ENCODE measurements at regions not wholly inside any gene's neighbourhood (a gene's known extent, or its start where the extent isn't known, plus 50 kb on each side); places are given as distances from the start of the nearest gene placed in this dataset.
"Not testable (repeated sequence)": the region's sequence is repeated elsewhere in the genome, so short reads cannot be mapped to it uniquely, and the experiment has no call there.

DNA sequence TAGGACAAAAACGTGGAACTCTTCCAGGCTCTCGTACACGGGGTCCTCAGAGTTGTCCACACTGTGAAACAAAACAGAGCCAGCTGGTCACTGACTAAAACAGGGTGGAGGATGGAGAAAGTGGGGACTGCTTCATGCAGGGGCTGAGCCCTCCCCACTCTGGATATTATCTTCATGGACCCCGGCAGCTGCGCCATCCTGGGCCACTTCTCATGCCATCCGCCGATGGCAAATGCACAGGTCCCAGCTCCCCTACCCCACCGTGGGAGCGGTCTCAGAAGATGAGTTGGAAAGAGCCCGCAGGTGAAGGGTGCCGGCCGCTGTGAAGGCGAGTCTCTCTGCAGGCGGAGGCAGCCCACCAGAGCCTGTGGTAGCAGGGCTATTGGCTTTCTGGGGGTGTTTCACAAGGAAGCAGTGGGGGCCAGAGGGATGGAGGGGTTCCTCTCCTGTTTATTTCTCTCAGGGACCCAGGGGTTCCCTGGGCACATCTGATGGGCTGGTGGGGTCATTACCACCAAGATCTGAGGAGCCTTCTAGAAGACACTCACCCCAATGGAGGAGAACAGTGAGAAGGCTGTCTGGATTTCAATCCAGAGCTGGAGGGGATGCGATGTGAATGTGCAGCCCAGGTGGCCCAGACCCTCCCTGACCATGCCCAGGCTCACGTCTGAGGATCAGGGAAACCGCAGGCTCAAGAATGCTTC is 177.3 kb downstream of the KLF13 start:
- FAIRE-seq, result no peak

DNA sequence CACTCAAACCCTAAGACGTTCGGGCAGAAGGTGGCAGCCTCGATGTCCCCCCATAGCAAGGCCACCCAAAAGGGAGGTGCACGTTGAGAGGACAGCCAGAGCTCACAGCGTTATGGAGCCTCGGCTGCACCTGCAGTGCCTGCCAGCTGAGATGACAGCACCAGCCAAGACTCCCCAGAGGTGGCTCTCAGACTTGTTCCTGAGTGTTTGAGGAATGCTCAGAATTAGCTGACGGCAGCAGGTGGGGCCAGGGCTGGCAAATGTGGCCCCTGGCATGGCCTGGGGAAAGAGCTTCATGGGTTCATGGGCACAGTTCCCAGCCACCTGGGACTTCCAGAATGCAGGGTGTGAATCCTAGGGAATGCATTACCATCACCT is 177.8 kb downstream of the KLF13 start:
- no peak for DNase-seq (ENCODE audit: insufficient read length, low spot score)
- no peak for FAIRE-seq

More for the DNA sequence above, 177.3 kb downstream of the KLF13 start:
- no peak for DNase-seq (ENCODE audit: insufficient read length, low spot score)

DNA sequence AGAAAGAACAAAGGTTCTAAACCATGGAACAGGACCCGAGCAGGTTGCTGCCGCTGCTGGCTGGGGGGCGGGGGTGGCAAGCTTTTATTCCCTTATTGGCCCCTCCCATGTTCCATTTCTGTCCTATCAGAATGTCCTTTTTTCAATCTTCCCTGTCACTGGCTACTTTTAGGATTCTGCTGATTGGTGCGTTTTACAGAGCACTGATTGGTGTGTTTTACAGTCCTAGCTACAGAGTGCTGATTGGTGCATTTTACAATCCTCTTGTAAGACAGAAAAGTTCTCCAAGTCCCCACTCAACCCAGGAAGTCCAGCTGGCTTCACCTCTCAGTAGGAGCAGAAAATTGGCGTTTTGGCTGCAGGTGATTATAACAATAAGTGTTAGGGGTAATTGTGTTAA is 180.9 kb downstream of the KLF13 start:
- DNase-seq (ENCODE audit: insufficient read length, low spot score); FAIRE-seq: not testable (repeated sequence)

DNA sequence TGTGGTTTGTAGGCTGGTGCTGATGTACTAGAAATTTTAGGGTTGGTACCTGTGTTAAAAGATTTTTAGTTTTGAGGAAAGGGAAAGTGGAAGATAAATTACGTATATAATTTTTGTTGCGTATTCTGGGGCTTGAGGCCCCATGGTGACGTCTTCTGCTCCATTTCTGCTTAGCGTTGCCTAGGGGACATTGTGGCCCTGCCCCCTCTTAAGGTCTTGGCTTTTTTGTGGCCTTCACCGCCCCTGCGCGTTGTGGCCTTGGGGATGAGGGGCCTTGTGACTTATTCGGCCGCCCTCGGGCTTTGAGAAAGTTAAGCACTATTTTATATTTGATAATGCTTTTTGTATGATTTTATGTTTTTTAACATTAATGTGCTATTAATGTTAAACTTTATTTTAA is 182.0 kb downstream of the KLF13 start:
- no peak for DNase-seq (ENCODE audit: insufficient read length, low spot score)
- no peak for FAIRE-seq

DNA sequence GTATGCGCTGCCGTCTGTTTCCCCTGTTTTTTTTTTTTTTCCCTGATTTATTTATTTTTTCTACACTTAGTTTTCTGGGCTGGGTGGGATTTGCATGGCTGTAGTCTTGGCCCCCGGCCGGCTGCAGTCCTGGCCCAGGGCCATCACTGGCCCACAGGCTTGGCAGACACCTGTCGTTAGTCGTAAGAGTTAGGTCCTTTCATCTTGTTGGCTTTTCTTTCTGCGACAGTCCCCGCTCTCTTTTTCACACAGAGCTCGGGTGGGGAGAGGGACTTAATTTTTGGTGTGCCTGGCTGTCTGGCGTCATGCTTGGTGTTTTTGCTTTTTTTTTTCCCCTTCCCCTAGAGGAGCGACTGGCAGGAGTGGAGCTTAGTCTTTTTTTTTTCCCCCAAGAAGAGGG is 183.4 kb downstream of the KLF13 start:
- DNase-seq (ENCODE audit: insufficient read length, low spot score), result no peak
- no peak for FAIRE-seq

DNA sequence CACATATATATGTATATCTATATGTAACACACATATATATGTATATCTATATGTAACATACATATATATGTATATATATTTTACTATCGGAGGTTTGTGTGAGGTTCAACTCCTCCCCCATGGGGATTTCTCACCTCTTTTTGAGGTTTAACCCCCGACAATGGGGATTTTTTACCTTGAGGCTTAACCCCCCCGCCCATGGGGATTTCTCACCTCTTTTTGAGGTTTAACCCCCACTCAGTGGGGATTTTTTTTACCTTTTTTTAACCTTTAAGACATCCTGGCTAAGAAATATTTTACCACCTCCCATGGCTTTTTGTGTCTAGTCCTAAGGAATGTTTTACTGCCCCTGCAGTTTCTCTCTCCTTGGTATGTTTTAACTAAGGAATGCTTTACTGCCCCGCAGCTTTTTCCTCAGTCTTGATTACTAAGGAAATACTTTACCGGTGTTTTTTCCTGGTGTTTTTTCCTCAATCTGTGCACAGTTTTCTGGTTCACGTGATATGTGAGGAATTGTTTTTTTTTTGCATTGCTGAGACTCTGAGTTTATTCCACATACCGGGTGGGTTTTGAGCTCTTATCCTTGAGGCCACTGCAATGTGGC is 185.2 kb downstream of the KLF13 start:
- FAIRE-seq, result no peak
- no peak for DNase-seq (ENCODE audit: insufficient read length, low spot score)

DNA sequence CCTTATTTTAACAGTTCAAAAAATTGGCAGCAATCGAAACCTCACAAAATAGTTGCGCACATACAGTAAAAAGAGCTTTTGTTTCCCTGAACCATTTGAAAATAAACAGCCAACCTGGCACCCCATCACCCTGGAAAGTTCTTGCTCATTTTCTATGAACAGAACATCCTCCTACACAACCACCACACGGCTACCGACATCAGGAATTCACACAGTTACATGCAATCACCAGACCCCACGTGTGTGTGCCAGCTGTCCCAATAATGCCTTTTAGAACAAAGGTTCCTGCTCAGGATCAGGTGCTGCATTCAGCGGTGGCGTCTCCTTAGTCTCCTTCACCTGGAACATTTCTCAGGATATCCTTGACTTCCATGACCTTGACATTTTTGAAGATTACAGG is 186.5 kb downstream of the KLF13 start:
- FAIRE-seq (no peak), DNase-seq (ENCODE audit: insufficient read length, low spot score) (no peak)

DNA sequence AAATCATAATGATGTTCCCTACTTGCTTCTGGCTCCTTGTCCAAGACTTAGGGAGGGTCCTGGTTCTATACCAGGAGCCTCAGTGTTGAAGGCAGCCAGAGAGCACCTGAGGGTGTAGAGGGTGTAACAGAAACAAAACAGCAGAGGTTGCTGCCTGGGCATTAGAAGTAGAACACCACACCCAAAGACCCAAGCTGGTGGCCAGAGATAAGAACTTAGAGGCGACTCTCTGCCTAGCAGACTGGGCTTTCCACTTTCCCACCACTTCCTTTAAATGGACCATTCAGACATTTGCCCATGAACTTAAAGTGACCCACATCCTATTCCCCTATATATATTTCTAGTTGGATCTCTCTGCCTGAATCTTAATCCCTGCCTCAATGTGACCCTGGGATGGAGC is 189.8 kb downstream of the KLF13 start:
- FAIRE-seq (no peak), DNase-seq (ENCODE audit: insufficient read length, low spot score) (no peak)

DNA sequence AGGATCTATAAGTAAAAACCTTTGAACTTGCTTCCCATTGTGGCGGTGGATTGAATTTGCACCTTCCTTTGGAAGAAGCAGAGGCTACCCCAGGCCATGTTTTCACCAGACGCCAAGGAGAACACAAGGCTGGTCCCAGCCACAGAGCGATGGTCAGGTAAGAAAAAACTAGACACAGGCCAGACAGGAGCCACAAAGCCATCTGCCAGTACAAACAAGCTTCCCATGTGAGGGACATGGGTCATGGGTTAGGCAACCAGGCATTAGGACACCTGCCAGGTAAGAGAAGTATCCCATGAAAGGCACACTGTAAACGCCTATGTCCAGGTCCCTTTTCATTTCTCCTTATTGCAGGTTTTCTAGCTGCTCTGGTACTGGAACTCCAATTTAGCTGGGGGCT is 190.2 kb downstream of the KLF13 start:
- DNase-seq (ENCODE audit: insufficient read length, low spot score) (no peak), FAIRE-seq (no peak)

DNA sequence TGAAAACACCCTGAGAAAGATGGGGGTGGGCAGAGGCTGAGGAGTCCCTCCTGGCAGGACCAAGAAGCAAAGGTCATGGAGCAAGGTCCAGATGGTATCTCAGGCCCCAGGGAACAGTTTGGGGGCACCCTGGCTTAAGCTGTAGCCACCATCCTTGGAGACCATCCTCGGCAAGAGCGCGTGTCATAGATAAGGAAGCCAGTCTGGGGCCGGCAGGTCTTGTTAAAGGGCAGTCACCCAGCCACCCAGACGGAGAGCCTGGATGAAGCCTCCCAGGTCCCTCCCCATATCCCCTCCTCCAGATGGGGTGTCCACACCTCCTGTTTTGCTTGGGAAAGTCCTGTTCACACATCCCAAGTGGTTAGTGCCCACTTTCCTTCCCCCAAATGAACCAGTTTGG is 191.1 kb downstream of the KLF13 start:
- no peak for FAIRE-seq
- no peak for DNase-seq (ENCODE audit: insufficient read length, low spot score)

DNA sequence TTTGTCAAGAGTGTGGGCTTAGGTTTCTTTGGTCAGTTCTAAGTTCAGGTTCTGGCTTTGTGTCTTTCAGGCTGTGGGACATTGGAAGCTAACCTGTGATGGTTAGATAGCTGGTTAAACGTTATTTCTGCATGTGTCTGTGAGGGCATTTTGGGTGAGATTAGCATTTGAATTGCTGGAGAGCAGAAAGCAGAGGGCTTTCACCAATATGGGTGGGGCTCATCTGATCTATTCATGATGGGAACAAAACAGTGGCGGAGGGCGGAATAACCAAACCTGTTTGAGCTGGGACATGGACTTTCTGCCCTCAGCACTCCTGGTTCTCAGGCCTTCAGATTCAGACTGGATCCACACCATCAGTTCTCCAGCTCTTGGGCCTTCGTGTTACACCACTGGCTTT is 195.4 kb downstream of the KLF13 start:
- FAIRE-seq (no peak), DNase-seq (ENCODE audit: insufficient read length, low spot score) (no peak)

DNA sequence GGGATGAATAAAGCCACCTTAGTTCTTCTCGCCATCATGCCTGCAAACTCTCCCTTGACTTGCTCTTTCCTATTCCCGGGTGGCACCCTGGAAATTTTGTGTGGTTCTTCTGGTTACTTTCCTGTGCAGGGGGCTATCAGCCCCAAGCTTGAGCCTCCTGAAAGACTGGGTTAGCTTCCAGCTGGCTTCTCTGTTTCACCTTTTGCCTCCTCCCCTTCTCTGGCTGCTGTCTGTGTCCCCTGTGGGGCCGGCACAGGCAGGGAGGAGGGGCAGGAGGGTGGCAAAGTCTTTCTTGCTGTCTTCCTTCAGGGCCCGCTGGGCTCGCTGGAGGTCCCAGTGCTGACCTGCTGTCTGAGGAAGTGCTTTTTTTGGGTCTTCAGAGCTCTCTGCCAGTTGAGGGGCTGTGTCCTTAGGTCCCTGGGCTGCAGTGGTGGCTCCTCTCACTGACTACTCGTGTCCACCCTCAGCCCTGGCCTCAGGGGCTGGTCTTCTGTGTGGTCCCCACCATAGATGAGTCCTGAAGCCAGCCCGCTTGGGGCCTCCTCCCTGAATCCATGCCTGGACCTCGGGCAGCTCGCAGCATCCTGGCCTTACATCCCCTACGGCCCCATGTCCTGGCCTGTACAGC is 196.5 kb downstream of the KLF13 start:
- DNase-seq (ENCODE audit: insufficient read length, low spot score) (no peak), FAIRE-seq (no peak)

DNA sequence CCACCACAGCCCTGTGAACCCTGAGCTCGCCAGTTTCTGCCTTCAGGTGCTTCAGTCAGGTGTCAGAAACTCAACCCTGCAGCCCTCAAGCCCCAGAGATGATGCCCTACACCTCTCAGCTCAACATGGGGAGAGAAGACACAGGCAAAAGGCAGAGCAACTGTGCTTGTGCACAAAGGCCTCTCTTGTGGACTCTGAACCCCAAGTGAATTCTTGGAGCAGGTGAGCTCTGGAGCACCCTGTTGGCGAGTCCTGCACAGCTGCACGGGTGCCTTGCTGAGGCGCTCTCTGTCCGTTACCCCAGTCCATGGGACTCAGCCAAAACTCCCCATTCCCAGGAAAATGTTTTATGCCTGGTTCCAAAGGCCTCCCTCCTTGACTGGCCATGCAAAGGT is 197.0 kb downstream of the KLF13 start:
- FAIRE-seq (no peak), DNase-seq (ENCODE audit: insufficient read length, low spot score) (no peak)

DNA sequence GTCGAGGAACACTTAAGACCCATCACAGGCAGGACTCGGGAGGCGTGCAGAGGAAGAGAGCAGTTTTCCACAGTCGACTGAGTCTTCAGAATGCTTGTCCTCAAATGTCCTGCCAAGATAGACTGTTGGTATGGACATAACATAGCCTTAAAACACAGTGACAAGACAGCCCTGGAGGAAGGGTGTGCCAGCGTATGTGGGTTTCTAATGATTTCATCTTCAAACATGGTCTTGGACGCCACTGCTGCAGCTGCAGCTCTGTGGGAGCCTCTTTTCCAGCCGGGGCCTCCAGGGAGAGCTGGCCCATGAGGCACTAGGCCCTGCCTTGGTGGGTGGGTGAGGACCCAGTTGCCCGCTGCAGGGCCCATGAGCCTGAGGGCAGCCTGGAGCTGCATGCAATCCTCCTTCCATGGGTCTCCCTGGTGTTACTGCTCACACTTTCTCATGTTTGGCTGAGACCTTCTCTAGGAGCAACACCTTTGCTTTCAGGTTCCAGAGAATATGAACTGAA is 198.6 kb downstream of the KLF13 start:
- FAIRE-seq (no peak), DNase-seq (ENCODE audit: insufficient read length, low spot score) (no peak)

DNA sequence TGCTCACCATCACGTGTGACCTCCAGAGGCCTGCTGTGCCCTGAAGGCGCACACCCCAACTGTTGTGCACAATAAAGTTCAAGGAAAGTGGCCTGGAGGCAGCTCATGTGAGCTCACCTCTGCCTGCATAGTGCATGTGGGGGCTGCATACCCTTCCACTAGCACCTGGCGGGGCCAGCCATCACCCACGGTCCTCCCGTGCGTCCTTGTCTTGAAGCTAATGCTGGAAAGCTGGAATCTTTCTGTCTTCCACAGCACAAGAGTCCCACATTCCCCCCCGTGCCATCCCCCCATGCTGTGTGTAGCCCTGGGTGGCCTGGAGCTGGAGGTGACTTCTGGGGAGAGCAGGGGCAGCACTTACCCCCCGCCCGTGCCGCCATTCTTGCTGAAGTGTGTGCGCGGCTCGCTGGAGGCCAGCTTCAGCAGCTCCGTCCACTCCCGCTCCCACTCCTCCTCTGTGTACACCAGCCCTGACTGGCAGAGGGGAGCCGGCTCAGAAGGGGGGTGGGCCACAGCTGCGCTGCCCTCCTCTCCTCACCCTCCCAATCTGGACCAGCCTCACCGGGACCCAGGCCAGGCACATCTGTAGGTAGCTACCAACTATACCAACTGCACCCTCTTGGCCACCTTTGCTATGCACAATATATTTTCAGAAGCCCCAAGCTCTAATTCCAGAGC is 199.5 kb downstream of the KLF13 start:
- FAIRE-seq (no peak), DNase-seq (ENCODE audit: insufficient read length, low spot score) (no peak)

DNA sequence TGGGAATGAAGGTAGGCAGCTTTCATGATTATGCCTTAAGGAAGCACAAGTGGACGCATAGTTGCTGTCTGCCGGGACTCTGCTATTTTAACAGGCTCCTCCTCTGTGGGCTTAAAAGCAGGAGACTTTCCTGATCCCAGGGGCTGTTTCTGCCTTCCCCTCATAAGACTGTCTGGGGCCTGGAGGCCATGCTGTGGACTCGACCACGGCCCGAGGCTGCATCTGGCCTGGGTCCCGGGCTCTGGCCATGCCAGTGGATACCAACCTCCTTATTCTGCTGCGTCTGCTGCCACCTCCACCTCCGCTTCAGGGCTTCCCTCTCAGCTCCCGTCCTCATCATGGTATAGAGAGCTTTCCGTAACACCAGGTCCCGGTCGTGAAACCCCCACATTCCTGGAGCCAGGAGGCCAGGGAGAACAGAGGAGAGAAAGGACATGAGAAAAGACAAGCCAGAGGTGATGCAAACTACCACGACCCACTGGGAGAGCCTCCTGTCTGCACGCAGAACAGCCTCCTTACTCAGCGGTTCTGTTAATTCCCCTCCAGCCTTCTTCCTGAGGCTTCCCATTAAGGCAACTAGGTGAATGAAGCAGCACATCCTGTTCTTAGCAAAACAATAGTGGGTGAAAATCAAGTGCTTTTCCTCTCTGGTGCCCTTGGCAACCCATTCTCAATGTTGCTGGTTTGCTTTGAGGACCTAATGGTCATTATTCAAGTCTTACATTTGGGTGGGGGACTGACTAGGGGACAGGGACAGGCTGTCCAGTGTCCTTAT is 200.5 kb downstream of the KLF13 start:
- no peak for FAIRE-seq
- no peak for DNase-seq (ENCODE audit: insufficient read length, low spot score)

DNA sequence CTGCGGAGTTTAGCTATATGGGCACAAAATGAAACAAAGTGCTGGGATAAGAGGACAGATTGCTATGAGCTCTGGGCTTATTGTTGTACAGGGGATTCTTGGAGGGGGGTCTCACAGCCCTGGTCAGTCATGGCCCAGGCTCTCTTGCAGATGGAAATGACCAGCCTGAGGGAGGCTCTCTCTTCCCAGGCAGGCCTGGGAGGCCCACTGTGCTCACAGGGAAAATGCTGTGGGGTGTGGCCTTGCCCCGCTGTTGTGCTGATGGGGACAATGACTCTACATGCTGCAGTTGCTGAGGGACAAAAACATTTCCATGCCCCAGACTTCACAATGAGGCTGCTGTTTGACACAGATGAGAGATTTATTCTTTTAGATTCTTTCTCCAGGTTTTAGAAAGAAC is 202.2 kb downstream of the KLF13 start:
- DNase-seq (ENCODE audit: insufficient read length, low spot score), result no peak
- FAIRE-seq, result no peak

DNA sequence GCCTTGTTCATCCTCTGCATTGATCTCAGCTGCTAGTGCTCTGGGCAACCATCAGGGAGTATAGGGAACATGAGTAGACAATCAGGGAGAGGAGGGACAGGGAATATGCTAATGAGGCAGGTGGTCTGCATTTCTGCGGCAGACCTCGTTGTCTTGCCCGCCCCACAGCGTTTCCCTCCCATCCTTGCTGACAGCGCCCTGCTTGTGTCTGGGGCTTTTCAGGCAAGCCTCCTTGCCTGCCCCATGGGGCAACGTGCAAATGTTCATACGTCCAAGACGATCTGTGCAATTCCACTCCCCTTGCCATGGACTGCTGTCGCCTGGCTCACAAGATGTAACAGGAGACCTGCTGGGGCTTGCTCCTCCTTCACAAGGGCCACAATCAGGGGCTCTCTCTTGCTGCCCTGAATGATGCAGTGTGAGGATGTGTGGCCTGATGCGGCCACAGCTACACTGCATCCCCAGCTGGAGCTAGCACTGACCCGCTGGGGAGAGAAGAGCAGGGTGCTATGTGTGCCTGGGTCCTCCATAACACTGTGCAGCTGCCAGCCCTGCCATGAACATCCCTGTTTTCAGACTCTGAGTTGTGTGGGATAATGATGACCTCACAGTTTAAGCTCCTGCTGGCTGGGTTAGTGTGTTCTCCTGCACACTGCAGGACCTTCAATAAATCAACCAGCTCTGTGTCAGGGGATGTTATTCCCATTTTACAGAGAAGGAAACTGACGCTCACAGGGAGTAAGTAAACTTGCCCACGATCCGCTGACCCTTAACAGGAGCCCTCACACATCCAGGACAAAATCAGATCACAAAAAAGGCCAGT is 211.3 kb downstream of the KLF13 start:
- DNase-seq (ENCODE audit: insufficient read length, low spot score), result no peak
- no peak for FAIRE-seq

DNA sequence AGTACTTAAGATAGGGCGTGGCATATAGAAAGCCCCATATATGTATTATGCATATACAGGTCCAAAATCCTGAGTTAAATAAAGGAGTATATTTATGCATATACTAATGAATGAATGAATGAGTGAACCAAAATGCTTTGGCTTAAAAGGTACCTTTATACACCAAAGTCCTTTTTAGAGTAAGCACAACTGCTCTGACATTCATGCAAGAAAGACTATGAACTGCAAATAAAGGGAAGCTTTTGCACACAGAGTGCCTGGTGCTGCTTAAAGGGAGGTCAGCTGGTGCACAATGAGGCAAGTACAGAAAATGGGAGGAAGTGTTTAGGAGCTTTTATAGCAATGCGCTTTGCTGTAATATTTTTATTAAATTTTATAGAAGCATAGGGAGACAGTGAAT is 214.0 kb downstream of the KLF13 start:
- no peak for FAIRE-seq
- DNase-seq (ENCODE audit: insufficient read length, low spot score), result no peak

DNA sequence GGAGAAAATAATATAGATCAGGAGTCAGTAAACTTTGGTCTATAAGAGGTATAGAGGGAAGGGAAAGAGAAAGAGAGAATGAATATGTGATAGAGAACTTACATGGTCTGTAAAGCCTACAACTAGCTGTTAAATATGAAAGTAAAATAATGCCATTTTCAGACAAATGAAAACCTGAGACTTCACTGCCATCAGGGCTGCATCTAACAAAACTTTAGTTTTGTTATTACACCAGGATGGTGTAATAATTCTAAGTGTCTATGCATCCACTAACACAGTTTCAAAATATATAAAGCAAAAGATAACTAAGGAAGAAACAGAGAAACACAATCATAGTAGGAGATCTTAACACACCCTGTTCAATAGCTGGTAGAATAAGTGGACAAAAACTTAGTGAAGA is 217.7 kb downstream of the KLF13 start:
- no peak for FAIRE-seq

More for the DNA sequence above, 217.7 kb downstream of the KLF13 start:
- DNase-seq (ENCODE audit: insufficient read length, low spot score), result no peak
